Medulla oblongata (tissue), 1 donor: ENCODE measurements at regions not wholly inside any gene's neighbourhood (a gene's known extent, or its start where the extent isn't known, plus 50 kb on each side); places are given as distances from the start of the nearest gene placed in this dataset.
"Not testable (repeated sequence)": the region's sequence is repeated elsewhere in the genome, so short reads cannot be mapped to it uniquely, and the experiment has no call there.

Experiments used
- DNase-seq: peaks from one replicate; pipeline ENCODE4 v3.0.0-alpha.2; 2015; ENCODE audit errors: extremely low spot score

- not testable (repeated sequence) for DNase-seq
Measured at GRCh38 chrX:21219208-21219607, 155.0 kb upstream of the CNKSR2 start.

GRCh38 chrX:21225643-21226042, 148.6 kb upstream of the CNKSR2 start:
- DNase-seq, result no peak

- DNase-seq, result not testable (repeated sequence)
Measured at GRCh38 chrX:21228974-21229373, 145.2 kb upstream of the CNKSR2 start.

- DNase-seq, result no peak
Measured at GRCh38 chrX:21255032-21255618, 119.1 kb upstream of the CNKSR2 start.

- no peak for DNase-seq
Measured at GRCh38 chrX:21266949-21267348, 107.3 kb upstream of the CNKSR2 start.

- no peak for DNase-seq
Measured at GRCh38 chrX:21276736-21277433, 97.3 kb upstream of the CNKSR2 start.

GRCh38 chrX:21289232-21289631, 85.0 kb upstream of the CNKSR2 start:
- no peak for DNase-seq

GRCh38 chrX:21295246-21295820, 78.9 kb upstream of the CNKSR2 start:
- DNase-seq, result no peak

GRCh38 chrX:21305799-21306336, 68.3 kb upstream of the CNKSR2 start:
- no peak for DNase-seq

- no peak for DNase-seq
Measured at GRCh38 chrX:21319323-21319722, 54.9 kb upstream of the CNKSR2 start.
